ELF-1 (cell line): ENCODE measurements at regions not wholly inside any gene's neighbourhood (a gene's known extent, or its start where the extent isn't known, plus 50 kb on each side); places are given as distances from the start of the nearest gene placed in this dataset.

Experiments used
- DNase-seq: peaks from one replicate; pipeline ENCODE4 v3.0.0-alpha.2; 2016; ENCODE audit warnings: low read depth, low spot score

DNA sequence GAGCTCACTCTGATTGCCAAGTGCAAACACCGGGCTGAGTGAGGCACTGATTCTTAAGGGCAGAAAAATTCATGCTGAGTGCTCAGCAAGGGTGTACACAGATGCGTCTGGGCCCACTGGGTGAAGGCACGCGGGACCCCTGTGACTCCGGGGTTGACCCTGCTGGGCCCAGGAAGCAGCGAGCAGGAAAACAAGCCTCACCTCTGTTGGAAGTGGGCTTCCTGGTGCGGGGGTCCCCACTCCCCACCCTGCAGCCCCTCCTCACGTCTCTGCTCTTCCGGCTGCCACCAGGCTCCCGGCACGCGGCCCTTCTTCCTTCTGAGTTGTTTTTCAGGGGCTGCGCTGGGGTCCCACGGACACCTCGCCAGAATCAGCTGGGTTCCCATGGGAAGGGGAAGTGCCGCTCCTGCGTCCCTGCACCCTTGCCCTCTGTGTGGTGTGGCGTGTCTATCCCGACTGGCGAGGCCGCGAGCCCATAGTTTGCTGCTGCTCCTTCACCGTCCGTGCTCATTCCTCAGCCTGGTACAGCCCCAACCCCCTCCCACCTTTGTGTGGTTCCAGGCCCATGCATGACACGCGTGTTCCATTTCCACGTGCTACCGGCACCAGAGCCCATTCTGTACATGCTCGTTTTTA is 80.6 kb upstream of the BHLHE23 start:
- DNase-seq: no peak

DNA sequence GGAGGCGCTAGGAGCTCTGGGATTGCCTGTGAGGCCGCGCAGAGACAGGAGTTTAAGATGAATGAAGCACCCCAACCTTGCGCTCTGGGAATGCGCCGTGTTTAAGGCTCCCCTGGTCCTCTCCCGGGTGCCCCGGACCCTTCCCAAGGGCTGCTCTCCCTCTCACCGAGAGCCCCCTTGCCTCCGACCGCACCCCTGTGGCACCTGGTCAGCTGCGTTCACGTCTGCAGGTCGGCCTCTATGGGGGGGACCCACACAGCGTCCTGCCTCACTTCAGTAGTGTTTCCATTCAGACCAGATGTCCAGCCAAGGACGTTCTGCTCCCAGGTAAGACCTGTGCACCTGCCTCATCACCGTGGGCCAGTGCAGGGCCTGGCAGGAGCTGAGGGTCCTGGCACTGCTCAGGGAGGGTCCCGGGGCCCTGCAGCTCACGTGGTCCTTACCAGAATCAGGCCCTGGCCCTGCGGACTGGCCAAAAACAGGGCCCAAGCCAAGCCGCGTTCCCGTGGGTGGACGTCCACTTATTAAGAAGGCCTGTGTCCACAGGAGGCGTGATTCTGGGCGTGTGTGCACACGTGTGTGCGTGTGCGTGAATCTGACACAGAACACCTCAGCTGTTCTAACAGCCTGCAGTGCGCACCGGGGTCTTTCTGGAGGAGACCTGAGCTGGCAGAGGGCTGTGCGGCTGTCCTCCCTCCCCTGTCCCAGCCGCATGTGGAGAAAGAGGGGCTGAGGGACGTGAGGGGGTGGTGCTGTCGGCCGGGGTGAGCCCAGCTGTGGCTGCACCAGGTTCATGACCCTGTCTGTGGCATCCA is 79.9 kb upstream of the BHLHE23 start:
- no peak for DNase-seq

DNA sequence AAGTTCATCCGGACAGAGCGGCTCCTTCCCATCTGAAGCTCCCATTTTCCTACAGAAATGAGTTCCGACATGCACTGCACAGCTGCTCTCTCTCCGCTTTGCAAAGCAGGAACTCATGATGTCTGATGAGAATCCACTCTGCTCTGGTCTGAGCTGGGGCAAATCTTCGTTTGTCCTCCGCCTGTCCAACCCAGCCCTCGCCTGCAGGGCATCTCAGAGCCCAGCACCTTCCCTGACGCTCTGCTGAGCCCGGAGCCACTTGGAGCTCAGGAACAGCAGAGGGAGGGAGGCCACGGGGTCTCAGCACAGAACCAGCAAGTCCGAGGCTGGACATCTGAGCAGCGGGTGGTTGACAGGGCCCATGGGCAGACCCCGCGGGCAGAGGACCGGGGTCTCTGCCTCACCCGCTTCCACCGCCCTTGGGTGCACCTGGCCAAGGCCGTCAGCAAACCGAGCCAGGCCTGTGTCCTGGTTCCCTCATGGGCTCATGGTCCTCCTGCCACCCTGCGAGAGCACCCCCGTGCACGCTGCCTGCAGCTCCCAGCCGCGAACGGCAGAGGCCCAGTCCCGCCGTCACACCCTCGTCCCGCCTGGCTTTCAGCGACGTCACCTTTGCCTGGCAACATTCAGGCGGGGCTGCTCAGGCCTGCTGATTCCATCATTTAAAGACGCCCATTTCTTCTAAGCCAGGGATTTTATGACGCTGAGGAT is 78.5 kb upstream of the BHLHE23 start:
- DNase-seq: peak; percentile 44

DNA sequence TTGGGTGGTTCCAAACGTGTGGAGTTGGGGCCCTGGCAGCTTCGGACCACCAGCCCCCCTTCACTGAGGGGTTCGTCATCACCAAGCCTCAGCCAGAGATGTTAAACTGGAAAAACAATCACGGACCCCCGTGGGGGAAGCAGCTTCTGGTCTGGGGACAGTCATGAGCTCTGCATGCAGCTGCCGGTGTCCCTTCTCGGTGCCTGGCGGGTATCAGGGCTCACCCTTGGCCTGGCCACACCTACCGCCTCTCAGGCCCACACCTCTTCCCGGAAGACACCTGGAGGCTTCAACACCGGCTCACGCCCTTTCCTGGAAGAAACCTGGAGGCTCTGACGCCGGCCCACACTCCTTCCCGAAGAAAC is 77.8 kb upstream of the BHLHE23 start:
- no peak for DNase-seq

DNA sequence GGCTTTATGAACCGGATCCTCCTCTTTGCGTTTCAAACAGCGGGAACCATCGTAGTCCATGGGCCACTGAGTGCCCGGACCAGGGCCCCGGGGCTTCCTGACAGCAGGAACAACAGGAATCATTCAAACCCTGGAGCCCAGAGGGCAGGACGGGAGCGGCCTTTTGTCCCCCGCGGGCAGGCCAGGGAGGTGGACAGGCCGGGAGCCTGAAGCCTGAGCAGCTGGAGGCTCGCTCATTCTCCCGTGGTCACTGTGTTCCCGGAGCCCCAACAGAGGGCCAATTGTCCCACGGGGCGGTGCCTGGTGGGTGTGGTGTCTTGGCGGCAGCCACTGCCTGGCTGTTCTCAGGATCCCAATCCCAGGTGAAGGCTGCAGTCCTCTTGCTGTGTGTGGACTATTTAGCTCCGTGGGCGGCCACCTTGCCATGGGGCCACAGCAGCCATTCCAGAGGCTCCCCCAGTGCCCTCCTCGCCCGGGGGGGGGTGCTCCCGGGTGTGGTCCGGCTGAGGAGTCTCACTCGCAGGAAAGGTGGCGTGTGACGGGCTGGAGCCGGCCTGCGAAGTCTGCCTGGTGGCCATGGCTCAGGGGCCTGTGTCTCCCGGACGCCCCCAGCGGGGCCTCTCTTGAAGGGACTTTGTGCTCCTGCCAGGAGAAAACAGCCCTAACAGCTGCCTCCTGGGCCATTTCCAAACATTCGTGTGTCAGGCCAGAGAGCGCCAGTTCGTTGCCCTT is 77.2 kb upstream of the BHLHE23 start:
- DNase-seq: no peak

DNA sequence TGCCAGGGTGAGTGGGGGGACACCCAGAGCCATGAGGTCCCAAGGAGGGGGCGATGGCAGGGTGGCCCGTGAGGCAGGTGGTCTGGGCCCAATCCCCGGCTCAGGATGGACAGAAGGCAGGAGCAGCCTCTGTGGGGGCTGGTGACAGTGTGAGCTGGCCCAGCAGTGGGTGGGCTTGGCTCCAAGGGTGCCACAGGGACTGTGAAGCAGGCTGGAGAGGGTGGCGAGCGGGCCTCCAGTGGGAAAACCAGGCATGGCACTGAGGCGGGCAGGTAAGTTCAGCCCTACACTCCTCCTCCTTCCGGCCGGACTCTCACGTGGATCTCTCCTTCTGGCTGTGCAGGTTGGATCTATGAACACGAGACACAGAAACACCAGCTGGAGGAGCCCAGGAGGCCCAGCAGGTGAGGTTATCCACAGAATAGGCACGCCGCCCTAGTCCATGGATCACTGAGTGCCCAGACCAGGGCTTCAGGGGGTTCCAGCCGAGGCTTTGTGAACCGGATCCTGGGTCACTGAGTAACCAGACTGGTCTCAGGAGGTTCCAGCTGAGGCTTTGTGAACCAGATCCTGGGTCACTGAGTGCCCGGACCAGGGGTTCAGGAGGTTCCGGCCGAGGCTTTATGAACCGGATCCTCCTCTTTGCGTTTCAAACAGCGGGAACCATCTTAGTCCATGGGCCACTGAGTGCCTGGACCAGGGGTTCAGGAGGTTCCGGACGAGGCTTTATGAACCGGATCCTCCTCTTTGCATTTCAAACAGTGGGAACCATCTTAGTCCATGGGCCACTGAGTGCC is 76.4 kb upstream of the BHLHE23 start:
- no peak for DNase-seq

DNA sequence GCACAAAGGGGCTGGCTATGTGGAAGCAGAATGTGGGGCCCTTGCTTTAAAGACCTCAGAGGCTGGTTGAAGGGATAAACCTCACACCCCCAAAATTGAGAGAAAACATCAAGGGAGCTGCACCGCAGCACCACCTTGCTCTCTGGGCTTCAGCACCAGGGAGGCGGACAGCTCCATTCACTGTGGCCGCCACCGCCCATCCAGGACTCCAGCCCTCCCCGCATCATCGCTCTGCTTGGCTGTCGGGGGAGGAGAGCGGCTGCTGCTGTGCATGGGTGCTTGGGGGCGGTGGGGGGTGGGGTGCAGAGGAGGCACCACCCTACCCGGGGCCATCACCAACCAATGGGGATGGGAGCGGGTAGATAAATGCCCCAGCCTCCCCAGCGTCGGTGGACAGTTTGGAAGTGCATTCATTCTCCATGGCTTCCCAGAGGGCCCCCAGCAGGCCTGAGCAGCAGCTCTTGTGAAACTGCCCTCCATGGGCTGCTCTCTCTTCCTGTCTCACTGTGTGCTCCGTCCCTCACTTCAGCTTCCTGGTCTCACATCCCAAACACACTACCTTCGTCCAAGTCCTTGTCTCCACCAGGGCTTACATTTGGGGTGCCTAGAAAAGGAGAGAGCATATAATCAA is 75.7 kb upstream of the BHLHE23 start:
- peak; percentile 67 for DNase-seq

DNA sequence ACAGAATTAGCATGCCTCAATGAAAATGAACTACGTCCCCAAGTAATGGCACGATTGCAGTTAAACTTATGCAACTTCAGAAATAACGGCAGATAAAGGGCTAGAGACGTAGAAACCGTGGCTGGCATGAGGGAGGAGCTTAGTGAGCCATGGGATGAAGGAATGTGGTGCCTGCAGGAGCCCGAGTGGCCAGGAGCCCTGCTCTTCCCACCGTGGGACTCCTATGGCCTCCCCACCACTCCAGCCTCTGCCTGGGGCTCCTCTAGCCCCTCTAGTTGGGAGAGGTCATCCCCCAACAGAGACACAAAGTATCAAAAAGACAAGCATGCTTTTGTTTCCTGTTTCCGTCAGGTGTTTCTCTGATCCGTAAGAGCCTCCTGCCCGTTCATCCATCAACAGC is 75.1 kb upstream of the BHLHE23 start:
- no peak for DNase-seq

DNA sequence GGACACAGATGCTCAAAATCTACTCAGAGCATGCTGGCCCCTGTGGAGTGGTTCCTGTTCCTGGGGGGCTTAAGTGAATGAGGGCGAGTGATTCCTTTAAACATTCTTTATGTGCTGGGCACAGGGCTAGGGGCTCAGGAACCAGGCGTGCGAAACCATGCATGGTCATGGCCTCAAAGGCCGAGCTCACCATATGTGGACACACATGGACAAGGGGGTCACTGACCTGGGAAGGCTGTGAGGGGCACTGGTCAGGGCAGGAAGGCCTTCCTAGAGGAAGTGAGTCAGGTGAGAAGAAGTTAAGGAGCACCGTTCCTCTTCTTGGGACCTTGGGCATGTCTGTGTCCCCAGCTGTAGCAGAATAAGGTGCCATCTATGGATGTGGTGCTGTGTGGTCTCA is 74.6 kb upstream of the BHLHE23 start:
- DNase-seq: no peak

DNA sequence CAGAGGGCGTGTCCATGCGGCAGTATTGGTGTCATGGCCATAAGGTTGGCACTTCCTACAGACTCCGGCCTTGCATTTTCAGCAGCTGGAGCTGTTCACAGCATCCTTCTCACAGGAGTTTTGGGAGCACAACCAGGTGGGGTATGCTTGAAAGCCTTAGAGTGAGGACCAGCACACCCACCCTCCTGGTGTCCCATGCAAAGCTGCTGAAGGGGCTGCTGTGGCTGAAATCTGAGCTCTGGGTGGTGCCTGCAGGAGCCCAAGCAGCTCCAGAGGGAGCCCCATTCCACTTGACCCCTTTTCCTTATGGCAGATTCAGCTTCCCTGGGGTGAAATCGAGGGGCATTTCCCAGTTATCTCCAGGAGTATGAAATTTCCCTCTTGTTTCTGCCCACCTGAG is 74.0 kb upstream of the BHLHE23 start:
- no peak for DNase-seq

DNA sequence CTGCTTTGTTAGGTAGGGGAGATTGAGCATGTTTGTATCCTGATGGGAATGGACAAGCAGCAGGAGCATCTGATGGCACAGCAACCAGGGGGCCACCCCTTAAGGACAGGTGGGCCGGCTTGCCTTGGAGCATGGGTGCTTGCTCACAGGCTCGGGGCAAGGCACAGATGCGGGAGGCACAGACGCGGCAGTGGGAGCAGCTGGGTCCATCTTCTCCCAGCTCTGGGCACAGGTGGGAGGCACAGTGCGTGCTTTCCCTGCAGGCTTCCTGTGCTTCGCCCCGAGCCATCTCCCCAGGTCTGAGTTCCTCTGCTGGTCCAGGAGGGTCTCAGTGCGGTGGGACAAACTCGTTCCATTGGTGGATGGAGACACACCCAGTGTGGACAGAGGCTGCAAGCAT is 73.6 kb upstream of the BHLHE23 start:
- DNase-seq: no peak

DNA sequence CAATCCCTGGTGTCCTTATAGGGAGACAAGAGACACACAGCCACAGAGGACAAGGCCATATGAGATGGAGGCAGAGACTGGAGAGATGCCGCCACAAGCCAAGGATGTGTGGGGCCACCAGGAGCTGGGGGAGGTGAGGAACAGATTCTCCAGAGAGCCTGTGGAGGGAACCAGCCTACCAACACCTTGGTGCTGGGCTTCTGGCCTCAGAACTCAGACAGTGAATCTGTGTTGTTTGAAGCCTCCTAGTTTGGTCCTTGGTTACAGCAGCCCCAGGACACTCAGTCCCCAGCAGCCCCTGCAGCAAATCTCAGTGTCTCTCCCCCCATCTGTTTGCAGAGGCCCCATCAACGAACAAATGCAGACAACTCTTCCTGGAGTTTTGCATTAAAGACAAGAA is 73.2 kb upstream of the BHLHE23 start:
- no peak for DNase-seq

DNA sequence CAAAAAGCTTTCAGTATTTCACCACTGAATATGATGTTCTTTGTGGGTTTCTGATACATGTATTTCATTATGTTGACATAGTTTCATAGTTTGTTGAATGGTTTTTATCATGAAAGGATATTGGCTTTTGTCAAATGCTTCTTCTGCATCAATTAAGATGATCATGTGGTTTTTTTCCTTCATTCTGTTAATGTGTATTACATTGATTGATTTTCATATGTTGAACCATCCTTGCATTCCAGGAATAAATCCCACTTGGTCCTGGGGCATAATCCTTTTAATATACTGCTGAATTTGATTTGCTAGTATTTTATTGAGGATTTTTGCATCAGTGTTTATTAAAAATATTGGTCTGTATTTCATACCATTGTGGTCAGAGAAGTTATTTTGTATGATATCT is 70.9 kb upstream of the BHLHE23 start:
- DNase-seq: no peak

DNA sequence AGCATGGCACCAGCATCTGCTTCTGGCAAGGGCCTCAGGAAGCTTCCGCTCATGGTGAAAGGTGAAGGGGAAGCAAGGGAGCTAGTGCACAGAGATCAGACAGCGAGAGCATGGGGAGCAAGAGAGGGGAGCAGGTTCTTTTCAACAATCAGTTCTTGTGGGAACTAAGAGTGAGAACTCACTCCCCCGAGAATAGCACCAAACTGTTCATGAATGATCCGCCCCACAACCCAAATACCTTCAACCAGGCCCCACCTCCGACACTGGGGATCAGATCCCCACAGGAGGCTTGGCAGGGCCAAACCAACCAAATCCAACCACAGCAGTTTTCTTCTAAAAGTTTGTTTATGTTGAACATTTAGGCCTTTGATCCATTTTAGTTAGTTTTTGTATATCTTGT is 69.7 kb upstream of the BHLHE23 start:
- no peak for DNase-seq

DNA sequence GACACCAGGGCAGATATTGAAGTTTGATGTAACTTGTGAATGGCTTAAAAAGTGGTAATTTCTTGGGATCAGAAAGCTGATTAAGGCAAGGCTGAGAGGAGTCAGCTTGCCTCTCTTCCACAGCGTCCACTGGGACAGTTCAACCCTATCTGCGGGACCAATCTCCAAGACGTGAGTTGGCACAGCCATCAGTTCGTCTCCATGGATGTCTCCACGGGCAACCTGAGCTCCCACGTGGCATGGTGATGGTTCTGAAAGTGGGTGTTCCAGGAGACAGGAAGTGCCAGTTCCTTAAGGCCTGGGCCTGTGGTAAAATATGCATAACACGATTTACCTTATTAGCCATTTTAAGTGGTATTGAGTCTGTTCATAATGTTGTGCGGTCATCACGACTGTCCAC is 67.9 kb upstream of the BHLHE23 start:
- no peak for DNase-seq

DNA sequence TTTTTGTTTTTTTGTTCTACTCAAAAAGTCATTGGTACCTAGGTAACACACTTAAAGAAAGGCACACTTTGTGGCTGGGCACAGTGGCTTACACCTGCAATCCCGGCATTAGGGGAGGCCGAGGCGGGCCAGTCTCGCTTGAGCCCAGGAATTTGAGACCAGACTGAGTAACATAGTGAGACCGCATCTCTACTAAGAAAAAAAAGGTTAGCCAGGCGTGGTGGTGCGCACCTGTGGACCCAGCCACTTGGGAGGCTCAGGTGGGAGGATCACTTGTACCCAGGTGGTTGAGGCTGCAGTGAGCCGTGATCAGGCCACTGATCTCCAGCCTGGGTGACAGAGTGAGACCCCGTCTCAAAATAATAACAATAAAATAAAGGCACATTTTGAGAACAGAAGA is 67.4 kb upstream of the BHLHE23 start:
- no peak for DNase-seq

DNA sequence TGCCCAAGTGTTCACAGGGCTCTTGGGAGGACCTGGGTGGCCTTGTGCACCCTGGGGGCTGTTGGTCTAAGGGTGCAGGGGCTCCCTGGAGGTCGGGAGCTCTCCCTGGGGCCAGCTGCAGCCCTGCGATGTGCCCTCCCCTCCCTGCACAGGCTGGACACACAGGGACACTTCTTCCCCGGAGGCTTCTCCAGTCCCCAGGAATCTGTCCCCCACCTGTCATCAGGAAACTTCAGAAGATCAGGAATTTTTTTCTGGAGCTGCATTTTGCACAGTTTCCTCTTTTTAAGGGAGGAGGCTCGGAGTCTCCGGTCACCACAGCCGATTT is 66.9 kb upstream of the BHLHE23 start:
- DNase-seq: no peak

DNA sequence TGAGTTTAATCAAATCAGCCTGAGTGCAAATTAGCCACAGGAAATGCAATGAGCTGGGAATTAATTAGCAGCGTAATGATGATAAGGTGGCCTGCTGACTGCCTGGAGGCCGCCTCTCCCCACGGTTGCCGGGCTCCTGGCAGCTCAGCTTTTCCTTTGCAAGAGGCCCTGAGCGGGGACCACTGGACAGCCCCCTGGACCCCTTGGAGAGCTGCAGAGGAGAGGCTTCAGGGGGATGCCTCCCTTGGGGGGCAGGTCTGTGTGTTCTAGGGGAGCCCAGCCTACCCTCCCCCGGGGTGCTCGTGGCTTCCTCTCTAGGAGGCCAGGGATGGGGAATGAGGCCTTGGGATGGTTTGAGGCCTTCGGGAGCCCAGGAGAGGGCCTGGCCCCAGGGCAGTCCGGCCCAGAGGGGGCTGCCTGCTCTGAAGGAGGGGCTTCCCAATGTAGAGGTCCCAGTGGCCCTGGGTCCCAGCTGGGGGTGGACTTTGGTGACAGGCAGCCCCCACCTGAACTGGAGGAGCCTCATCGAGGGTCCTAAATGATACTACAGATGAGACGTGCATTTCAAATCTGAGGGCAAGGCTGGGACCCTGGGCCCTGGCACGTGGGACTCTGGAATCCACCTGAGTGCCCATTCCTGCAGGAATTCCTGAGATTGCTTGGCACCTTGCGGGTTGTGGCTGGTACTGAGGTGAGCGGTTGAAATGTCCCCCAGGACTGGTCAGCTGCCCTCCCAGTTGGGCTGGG is 66.4 kb upstream of the BHLHE23 start:
- DNase-seq: no peak

DNA sequence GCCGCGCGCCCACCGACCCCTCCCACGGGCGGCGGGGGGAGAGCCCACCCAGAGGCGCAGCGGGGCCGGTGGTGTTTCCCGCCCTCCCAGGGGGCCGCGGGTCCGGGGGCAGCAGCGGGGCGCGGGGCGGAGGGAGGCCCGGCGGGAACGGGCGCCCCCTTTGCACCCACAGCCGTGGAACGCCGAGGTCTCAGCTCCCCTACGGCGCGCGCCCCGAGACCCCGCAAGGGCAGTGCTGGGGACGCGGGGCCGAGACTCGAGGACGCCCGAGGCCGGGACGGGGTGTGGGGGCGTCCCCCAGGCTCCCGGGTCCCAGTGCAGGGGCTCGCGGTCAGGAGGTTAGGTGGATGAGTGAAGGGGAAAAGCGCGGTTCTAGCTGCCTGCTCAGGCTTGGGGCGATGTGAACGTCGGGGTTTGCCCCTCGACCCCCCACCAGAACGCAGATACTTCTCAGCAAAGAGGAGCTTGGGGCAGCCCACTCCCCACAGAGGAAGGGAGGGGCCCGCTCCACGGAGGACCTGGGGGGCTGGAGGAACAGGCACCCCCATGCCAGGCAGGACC is 65.5 kb upstream of the BHLHE23 start:
- DNase-seq: no peak

DNA sequence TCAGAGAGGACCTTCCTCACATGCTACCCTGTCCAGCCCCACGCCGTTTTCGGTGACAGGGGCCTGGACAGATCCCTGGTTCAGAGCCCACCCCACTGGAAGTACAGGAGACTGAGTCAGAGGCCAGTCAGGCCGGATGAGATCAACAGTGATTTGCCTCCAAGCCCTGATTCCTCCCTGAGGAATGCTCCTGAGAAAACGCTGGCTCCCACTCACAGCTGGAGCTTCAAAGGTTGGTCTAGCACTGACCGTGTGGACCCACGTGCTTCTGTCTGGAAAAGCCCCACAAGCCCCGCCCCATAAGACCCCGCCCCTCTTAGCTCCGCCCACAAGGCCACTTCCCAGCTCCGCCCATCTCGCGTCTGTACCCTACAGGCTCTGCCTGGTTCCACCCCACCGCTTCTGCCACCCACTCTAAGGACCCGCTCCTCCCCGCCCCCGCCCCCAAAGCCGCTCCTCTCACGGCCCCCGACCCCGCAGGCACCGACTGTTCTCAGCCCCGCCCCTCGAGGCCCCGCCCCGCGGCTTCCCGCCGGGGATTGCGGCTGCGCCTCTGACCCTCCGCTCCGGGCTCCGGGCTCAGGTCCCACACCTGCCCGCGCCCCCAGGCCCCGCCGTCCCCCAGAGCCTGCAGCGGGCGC is 64.9 kb upstream of the BHLHE23 start:
- DNase-seq: peak; percentile 64
